ENCODE measurements at regions not wholly inside any gene's neighbourhood (a gene's known extent, or its start where the extent isn't known, plus 50 kb on each side); places are given as distances from the start of the nearest gene placed in this dataset.
"Not testable (repeated sequence)": the region's sequence is repeated elsewhere in the genome, so short reads cannot be mapped to it uniquely, and the experiment has no call there.

DNA sequence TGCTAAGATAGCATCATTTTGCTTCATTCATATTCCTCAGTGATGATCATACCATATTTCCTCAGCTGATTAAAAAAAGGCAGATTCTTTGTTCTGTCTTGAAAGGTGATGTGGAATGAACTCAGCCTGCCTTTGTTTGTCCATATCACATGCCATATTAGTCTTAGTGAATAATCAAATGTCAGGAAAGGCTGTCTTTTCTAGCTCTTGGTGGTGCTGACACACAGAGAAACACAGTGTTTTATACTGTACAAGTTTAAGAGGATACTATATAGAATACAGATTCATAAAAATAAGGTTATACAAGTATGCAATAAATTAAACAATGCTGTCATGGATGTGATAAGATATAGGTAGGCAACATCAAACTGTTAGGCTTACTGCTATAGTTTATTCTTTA, 97.1 kb upstream of the FAM98A start:
- ChIA-PET POLR2A (ENCODE audit: unreplicated experiment) (no interaction called here), CTCF (no interaction called here)
- no peaks in the 10 kb centered on the region for H4K20me1 ChIP-seq (ENCODE audit: low read length)
- DNase-seq = no peak
- TF ChIP-seq EZH2phosphoT487 (IDR thresholded peaks at IDR 0.05; ENCODE audit: borderline replicate concordance, low read length) = no peak
- TF ChIP-seq, protein P1, sequence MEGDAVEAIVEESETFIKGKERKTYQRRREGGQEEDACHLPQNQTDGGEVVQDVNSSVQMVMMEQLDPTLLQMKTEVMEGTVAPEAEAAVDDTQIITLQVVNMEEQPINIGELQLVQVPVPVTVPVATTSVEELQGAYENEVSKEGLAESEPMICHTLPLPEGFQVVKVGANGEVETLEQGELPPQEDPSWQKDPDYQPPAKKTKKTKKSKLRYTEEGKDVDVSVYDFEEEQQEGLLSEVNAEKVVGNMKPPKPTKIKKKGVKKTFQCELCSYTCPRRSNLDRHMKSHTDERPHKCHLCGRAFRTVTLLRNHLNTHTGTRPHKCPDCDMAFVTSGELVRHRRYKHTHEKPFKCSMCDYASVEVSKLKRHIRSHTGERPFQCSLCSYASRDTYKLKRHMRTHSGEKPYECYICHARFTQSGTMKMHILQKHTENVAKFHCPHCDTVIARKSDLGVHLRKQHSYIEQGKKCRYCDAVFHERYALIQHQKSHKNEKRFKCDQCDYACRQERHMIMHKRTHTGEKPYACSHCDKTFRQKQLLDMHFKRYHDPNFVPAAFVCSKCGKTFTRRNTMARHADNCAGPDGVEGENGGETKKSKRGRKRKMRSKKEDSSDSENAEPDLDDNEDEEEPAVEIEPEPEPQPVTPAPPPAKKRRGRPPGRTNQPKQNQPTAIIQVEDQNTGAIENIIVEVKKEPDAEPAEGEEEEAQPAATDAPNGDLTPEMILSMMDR (conservative IDR thresholded peaks at IDR 0.05; ENCODE audit: low read depth, low read length) = no peak
- no peak for TF ChIP-seq EZH2 (IDR thresholded peaks at IDR 0.05; ENCODE audit: low read length, unreplicated experiment)
- H3K9me2 ChIP-seq (replicated peaks; ENCODE audit: low read length) = no peaks in the 10 kb centered on the region
- H3K9me3 ChIP-seq (ENCODE audit: low read length) = no peaks in the 10 kb centered on the region
- no TSS peak for BruUV-seq (replicated peaks)
- intact Hi-C loops (cut with micrococcal nuclease) = no loop called here
- no peaks in the 10 kb centered on the region for H3K79me2 ChIP-seq (ENCODE audit: low read length)
- no peak overlapping the region for H3K4me2 ChIP-seq (ENCODE audit: low read length)
- no peak for ATAC-seq
- H2AFZ ChIP-seq (ENCODE audit: low read length) = no peak overlapping the region
- H3K9ac ChIP-seq (ENCODE audit: low read length) = no peak overlapping the region
- H3F3A ChIP-seq (ENCODE audit: low read length, unreplicated experiment) = no peaks in the 10 kb centered on the region
- no peak overlapping the region for H3K4me3 ChIP-seq (ENCODE audit: low read length)
- no peaks in the 10 kb centered on the region for H3K4me1 ChIP-seq (ENCODE audit: insufficient read depth, low read length)
- no peak overlapping the region for H3K27ac ChIP-seq (ENCODE audit: low read length)
- peaks cover 6% of the 10 kb centered on the region for H3K27me3 ChIP-seq (ENCODE audit: low read length)
- H3K36me3 ChIP-seq (ENCODE audit: low read depth, low read length) = no peaks in the 10 kb centered on the region

DNA sequence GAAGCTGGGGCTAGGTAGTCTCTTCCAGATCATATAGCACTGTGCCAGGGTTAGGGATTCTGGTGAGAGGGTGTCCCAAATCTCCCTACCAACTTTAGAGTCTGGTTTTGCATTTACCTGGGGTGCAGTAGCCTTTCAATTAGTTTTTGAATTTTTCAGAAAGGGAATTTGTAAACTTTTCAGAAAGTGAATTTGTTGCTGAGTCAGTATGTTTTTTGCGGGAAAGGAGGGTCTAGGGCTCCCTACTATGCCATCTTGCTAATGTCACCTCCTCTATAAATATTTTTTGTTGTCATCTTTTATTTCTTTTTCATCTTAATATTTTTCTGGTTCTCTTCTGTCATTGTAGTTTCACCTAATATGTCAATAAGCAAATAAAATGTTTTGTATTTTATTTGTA, 95.8 kb upstream of the FAM98A start:
- Histone ChIP-seq H3K4me1 (ENCODE audit: insufficient read depth, low read length) (no peaks in the 10 kb centered on the region), H3K9me2 (replicated peaks; ENCODE audit: low read length) (no peaks in the 10 kb centered on the region), H3K79me2 (ENCODE audit: low read length) (no peaks in the 10 kb centered on the region), H4K20me1 (ENCODE audit: low read length) (no peaks in the 10 kb centered on the region), H3K36me3 (ENCODE audit: low read depth, low read length) (no peaks in the 10 kb centered on the region), H3F3A (ENCODE audit: low read length, unreplicated experiment) (no peaks in the 10 kb centered on the region), H3K27ac (ENCODE audit: low read length) (no peak overlapping the region), H3K4me2 (ENCODE audit: low read length) (no peak overlapping the region), H3K4me3 (ENCODE audit: low read length) (no peak overlapping the region), H2AFZ (ENCODE audit: low read length) (no peak overlapping the region), H3K27me3 (ENCODE audit: low read length) (peaks cover 6% of the 10 kb centered on the region; the same call in 1 of the 2 replicates), H3K9ac (ENCODE audit: low read length) (no peak overlapping the region), H3K9me3 (ENCODE audit: low read length) (no peaks in the 10 kb centered on the region)
- DNase-seq (no peak), ATAC-seq (no peak)
- ChIA-PET CTCF (no interaction called here), POLR2A (ENCODE audit: unreplicated experiment) (no interaction called here)
- intact Hi-C loops (cut with micrococcal nuclease) = no loop called here
- BruUV-seq (replicated peaks) = no TSS peak
- no peak for TF ChIP-seq EZH2phosphoT487 (IDR thresholded peaks at IDR 0.05; ENCODE audit: borderline replicate concordance, low read length)
- TF ChIP-seq EZH2 (IDR thresholded peaks at IDR 0.05; ENCODE audit: low read length, unreplicated experiment) = no peak

DNA sequence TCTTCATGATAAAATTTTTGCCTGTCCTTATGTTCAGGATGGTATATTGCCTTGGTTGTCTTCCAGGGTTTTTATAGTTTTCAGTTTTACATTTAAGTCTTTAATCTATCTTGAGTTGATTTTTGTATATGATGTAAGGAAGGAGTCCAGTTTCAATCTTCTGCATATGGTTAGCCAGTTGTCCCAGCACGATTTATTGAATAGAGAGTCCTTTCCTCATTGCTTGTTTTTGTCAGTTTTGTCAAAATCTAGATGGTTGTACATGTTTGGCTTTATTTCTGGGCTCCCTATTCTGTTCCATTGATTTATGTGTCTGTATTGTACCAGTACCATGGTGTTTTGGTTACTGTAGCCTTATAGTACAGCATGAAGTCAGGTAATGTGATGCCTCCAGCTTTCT, 91.6 kb upstream of the FAM98A start:
- H3K9me3 ChIP-seq (ENCODE audit: low read length); H3K4me1 ChIP-seq (ENCODE audit: insufficient read depth, low read length); DNase-seq; H3K9me2 ChIP-seq (replicated peaks; ENCODE audit: low read length); H3K36me3 ChIP-seq (ENCODE audit: low read depth, low read length); H3K9ac ChIP-seq (ENCODE audit: low read length); H3K79me2 ChIP-seq (ENCODE audit: low read length); H4K20me1 ChIP-seq (ENCODE audit: low read length); H3K4me2 ChIP-seq (ENCODE audit: low read length); H2AFZ ChIP-seq (ENCODE audit: low read length); H3K4me3 ChIP-seq (ENCODE audit: low read length); H3K27ac ChIP-seq (ENCODE audit: low read length); POLR2A ChIA-PET (ENCODE audit: unreplicated experiment); BruUV-seq (replicated peaks); ATAC-seq; intact Hi-C loops (cut with micrococcal nuclease); H3K27me3 ChIP-seq (ENCODE audit: low read length); H3F3A ChIP-seq (ENCODE audit: low read length, unreplicated experiment); CTCF ChIA-PET: not testable (repeated sequence)

DNA sequence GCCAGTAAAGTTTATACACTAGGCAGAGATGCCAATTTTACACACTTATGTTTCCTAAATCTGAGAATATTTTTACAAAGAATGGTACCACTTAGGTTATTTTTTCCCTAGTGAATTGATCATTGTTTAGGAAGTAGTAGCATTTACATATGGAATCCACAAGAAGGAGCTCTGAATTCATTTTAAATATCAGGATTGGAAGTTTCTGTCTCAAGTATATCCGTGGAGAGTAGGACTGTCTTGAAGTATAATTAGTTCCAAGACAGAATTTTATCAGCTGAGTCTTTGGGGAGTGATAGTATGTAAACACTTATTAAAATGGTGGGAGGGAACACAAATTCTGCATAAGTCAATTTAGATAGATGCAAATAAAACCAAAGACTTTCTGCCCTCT, 82.3 kb upstream of the FAM98A start:
- peaks cover 19% of the 10 kb centered on the region; the same call in 1 of the 2 replicates for H3K27me3 ChIP-seq (ENCODE audit: low read length)
- H3K36me3 ChIP-seq (ENCODE audit: low read depth, low read length) = no peaks in the 10 kb centered on the region
- H3K4me2 ChIP-seq (ENCODE audit: low read length) = no peak overlapping the region
- ChIA-PET POLR2A (ENCODE audit: unreplicated experiment) (no interaction called here), CTCF (no interaction called here)
- H3K9me3 ChIP-seq (ENCODE audit: low read length) = no peaks in the 10 kb centered on the region
- no peaks in the 10 kb centered on the region for H3F3A ChIP-seq (ENCODE audit: low read length, unreplicated experiment)
- no peak for ATAC-seq
- intact Hi-C loops (cut with micrococcal nuclease) = no loop called here
- no peak overlapping the region for H3K4me3 ChIP-seq (ENCODE audit: low read length)
- H2AFZ ChIP-seq (ENCODE audit: low read length) = no peak overlapping the region
- no peaks in the 10 kb centered on the region for H3K79me2 ChIP-seq (ENCODE audit: low read length)
- no peaks in the 10 kb centered on the region for H3K9me2 ChIP-seq (replicated peaks; ENCODE audit: low read length)
- BruUV-seq (replicated peaks) = no TSS peak
- no peaks in the 10 kb centered on the region for H4K20me1 ChIP-seq (ENCODE audit: low read length)
- DNase-seq = peak; percentile 41
- TF ChIP-seq EZH2 (IDR thresholded peaks at IDR 0.05; ENCODE audit: low read length, unreplicated experiment) = no peak
- TF ChIP-seq, protein P1 (conservative IDR thresholded peaks at IDR 0.05; ENCODE audit: low read depth, low read length) = peak; percentile 61
- TF ChIP-seq EZH2phosphoT487 (IDR thresholded peaks at IDR 0.05; ENCODE audit: borderline replicate concordance, low read length) = no peak
- H3K9ac ChIP-seq (ENCODE audit: low read length) = no peak overlapping the region
- no peaks in the 10 kb centered on the region for H3K4me1 ChIP-seq (ENCODE audit: insufficient read depth, low read length)
- H3K27ac ChIP-seq (ENCODE audit: low read length) = no peak overlapping the region
